ENCODE measurements at regions not wholly inside any gene's neighbourhood (a gene's known extent, or its start where the extent isn't known, plus 50 kb on each side); places are given as distances from the start of the nearest gene placed in this dataset.
"Not testable (repeated sequence)": the region's sequence is repeated elsewhere in the genome, so short reads cannot be mapped to it uniquely, and the experiment has no call there.

- FAIRE-seq: no peak
Observed at GRCh38 chr6:166803471-166803870, 152.9 kb downstream of the RNASET2 start.

DNA sequence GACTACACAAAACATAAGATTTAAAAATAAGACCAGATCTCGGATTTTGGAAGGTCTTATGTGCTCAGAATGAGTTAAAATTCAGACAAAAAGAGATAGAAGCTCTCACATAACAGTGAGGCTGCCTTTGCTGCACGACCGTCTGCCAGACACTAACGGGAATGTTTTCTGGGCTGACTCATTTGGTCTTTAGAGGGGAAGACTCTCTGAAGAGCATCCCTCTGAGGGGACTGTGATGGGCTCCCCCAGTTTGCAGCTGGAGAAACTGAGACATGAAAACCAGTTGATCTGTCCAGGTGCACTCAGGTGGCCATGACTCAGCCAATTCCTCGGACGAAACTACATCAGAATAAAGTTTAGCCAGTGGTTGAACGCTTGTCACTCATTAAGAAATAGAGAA is 153.9 kb downstream of the RNASET2 start:
- FAIRE-seq: no peak

DNA sequence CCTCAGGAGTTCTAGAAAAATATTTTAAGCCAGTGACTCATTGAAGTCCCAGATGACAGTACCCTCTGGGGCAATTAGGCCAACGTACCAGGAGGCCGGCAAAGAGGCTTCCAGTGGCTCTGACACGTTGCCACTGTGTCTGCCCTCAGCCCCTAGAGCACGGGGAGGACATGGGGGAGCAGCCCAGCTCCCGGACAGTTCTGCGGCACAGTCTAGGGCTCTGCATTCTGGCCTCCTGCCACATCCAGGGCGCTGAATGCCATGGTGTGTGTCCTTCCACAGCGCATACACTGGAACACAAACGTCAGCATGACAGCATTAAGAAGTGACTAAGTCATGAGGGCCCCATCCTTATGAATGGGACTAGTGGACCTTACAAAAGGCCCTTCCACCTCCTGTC is 156.2 kb downstream of the RNASET2 start:
- no peak for FAIRE-seq

- no peak for FAIRE-seq
Observed at GRCh38 chr6:166798652-166799051, 157.7 kb downstream of the RNASET2 start.

- no peak for FAIRE-seq
Observed at GRCh38 chr6:166796610-166797009, 159.7 kb downstream of the RNASET2 start.

- FAIRE-seq: no peak
Observed at GRCh38 chr6:166795879-166796278, 160.5 kb downstream of the RNASET2 start.

DNA sequence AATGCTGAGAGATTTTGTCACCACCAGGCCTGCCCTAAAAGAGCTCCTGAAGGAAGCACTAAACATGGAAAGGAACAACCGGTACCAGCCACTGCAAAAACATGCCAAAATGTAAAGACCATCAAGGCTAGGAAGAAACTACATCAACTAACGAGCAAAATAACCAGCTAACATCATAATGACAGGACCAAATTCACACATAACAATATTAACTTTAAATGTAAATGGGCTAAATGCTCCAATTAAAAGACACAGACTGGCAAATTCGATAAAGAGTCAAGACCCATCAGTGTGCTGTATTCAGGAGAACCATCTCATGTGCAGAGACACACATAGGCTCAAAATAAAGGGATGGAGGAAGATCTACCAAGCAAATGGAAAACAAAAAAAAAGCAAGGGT is 163.8 kb upstream of the RPS6KA2 start:
- FAIRE-seq: not testable (repeated sequence)

GRCh38 chr6:166788846-166789529 is 161.9 kb upstream of the RPS6KA2 start:
- FAIRE-seq: not testable (repeated sequence)

DNA sequence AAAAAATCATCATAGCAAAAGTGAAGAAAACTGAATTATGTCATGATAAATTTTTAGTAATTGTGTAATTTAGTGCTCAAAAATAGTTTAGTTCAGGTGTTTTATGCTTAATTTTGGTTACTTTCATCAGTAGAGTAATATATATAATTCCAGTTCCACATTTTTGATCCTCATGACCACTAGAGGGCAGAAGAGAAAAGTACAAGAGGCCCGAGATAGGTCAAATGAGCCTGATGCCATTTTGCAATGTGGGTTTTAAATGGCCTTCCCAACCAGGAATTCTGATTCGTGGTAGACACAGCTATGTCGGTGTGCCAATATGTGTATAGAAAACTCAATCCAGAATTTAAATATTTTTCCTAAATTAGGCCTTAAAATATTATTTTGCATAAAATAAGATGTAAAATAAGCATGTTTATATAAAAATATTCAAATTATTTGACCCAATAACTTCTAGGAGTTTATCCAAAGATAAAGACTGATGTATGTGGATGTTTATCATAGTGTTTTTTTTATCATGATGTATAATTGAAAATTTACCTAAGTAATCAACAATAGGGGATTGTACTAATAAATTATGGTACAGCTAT is 159.7 kb upstream of the RPS6KA2 start:
- FAIRE-seq: peak; percentile 94

GRCh38 chr6:166785131-166785530 is 158.1 kb upstream of the RPS6KA2 start:
- FAIRE-seq: no peak

DNA sequence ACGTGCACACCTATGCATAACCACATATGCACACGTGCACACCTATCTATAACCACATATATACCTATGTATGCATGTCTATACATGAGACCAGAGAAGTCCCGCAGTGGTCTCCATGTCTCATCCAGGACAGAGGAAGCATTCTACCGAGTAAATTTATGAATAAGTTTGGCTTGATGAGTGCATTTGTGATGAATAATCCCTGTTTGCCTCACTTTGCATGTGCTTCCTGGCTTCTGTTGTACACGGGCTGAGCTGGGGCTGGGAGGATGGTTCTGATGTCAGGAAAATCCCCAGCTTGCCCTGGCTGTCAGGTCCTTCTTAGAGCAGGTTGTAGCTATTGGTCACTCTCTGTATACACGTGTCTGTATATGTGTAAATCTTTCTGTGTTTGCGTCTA is 157.6 kb upstream of the RPS6KA2 start:
- FAIRE-seq: no peak

DNA sequence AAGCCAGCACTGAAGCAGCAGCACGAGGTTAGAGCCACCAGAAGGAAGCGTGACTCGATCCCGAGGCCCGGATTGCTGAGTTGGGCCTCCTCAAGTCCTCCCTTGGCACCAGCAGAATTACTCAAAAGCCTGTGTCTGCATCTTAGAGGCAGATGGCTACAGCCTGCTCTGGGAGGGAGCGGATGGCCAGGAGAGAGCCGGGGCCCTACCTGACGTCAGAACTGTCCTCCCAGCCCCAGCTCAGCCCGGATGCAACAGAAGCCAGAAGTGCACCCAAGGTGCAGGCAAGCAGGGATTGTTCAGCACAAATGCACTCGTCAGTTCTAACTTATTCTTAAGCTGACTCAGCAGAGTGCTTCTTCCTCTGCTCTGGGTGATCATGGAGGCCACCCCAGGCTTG is 155.5 kb upstream of the RPS6KA2 start:
- FAIRE-seq: no peak

GRCh38 chr6:166781331-166781730 is 154.3 kb upstream of the RPS6KA2 start:
- FAIRE-seq: no peak

GRCh38 chr6:166779963-166780683 is 153.1 kb upstream of the RPS6KA2 start:
- FAIRE-seq: no peak

DNA sequence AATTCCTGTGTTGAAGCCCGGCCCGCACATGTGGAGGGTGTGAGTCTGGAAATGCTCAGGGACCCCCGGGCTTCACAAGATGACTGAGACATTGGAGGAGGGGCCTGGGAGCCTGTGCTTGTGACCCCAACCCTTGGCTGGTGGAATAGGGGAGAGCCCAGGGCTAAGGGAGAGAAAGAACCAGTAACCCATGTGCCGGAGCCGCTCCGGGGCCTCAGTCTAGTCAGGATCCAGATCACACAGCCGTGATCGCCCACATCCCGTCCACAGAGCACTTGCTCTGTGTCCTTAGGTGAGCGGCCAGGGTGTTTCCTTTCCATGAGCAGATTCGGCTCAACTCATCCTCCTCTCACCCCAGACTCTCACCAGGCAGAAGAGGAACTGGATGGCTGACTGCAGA is 152.3 kb upstream of the RPS6KA2 start:
- FAIRE-seq: no peak

GRCh38 chr6:166778776-166779175 is 151.7 kb upstream of the RPS6KA2 start:
- FAIRE-seq: no peak

DNA sequence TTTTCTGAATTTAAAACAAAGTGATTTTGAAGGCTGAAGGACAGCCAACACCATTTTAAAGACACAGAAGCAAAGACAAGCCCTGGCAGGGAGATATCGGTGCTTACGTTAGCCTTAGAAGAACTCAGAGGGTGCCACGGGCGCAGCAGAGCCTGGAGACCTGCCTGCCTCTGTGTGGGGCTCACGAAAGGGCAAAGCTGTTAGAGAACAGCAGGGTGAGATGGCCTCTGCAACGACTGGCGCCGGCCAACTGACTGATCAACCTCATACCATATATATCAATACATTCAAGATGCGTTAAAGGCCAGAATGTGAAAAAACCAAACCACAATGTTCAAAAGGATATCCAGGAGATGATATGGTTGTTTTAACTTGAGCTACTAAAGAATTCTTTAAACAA is 151.0 kb upstream of the RPS6KA2 start:
- no peak for FAIRE-seq

DNA sequence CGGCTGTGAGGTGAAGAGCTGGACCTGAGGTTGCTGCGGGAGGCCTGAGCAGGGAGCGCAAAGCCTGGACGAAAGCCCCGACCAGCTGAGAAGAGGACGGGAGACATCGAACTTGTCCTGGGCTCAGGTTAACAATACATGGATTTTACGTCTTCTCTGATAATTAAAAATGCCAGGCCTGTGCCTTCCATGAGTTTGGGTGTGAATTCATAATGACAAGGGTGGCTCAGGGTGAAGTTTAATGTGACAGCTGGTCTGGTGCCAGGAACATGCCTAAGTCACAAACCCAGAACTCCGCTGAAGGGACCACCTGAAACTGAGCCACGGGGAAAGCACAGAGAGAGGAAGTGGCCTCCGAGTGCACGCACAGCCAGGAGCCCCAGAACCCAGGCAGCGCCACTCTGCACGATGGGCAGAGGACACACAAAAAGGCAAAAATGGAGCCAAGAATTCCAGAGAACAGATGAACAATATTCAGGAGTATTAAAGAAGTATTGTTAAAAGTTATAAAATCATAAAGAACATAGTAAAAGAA is 150.1 kb upstream of the RPS6KA2 start:
- FAIRE-seq: no peak

- no peak for FAIRE-seq
Observed at GRCh38 chr6:166776571-166776970, 149.5 kb upstream of the RPS6KA2 start.

GRCh38 chr6:166775923-166776220 is 148.8 kb upstream of the RPS6KA2 start:
- no peak for FAIRE-seq

DNA sequence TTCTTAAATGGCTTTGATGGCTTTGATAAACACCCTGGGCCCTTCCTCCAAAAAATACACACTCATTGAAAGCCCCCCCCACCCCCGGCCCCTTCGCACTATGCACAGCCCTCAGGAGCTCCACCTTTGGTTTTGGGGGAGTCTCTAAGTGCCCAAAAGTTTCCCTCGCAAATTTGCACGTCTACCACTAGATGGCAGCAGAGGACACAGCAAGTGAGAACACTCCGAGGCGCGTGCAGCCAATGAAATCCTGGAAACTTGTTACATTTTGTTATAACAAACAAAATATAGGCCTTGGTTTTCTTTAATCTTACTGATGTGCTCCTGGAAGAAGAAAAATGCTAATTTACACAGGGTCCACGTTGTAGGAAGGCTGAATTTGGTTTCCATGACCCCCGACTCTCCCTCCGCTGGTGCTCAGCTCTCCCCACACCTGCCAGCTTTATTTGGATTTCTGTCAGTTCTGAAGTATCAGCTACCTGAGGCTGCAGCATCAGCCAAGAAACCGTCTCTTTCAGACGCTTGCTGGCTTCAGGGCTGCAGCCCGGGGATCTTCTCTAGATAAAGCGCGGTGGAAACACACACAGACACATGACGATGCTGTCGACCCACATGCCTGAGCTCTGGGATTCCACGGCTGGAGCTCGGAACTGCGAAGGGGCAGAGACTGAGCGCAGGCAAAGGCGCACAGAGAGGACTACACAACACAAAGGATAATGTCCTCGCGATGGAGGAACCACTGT is 148.3 kb upstream of the RPS6KA2 start:
- no peak for FAIRE-seq

DNA sequence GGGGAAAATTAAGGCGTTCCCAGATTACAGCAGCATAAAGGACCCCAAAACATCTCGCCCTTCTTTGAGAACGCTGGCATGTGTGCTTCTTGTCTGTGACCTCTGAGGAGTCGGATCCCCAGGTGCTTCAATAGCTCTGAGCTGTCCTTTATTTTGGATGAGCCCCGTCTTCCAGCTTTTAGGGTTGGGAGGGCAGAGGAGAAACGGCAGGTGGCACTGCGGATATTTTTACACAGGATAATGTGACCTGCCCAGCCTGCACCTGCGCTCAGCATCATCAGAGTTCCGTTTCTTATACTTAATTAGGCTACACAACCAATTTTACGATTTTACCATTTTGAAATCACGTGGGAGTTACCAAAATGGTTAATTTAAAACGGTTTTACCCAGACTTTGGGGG is 147.7 kb upstream of the RPS6KA2 start:
- FAIRE-seq: no peak

DNA sequence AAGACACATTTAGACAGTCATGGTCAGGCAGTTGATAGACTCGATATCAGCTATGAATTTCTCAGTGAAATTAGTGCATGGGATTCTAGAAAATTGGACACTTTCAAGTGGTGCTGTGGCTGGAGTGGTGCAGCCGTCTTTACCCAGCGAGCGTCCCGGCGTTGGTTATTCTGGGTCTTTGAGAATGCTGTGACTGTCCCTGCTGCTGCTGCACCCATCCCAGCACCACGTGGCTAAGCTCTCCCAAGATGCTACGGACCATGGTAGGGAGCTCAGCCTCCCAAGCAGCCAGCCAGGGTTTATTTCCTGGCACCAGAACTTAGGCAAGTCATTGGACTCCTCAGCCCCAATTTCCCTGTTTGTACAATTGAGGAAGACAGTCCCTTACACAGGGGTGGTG is 147.2 kb upstream of the RPS6KA2 start:
- FAIRE-seq: no peak

DNA sequence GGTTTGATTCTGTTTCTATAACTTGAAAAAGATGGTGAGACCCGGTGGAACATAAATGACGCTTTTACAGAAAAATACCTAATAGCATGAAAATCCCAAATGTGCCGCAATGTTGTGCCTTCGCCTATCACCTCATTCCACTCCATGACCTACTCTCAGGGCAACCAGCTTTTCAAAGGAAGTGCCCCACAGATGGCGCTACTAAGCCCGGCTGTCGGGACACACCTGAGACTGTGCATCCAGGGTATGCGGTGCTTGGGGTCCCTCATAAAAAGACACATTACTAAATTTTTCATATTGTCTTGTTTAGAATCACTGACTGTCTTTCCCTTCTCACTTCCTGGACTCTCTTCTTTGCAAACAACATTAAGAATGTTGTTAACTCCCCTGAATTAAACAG is 145.5 kb upstream of the RPS6KA2 start:
- FAIRE-seq: no peak
